Gastrocnemius medialis (tissue), 4 donors: ENCODE measurements at regions not wholly inside any gene's neighbourhood (a gene's known extent, or its start where the extent isn't known, plus 50 kb on each side); places are given as distances from the start of the nearest gene placed in this dataset.

ENCODE experiments used
- POLR2A ChIP-seq, 2 donors: fragments of 450-650 bp; IDR thresholded peaks; one replicate each; pipeline ENCODE4 v1.6.1; 2017; ENCODE audit warnings: antibody characterized with exemption in 2 of 2, mild to moderate bottlenecking in 2 of 2, moderate library complexity in 2 of 2
- TF ChIP-seq, protein P1 (sequence below), 5 experiments: fragments of 450-650 bp in 3 of 5; fragments of 200-600 bp in 2 of 5; sonication (generic) in 2 of 5; IDR thresholded peaks in 4 of 5; conservative IDR thresholded peaks in 1 of 5; 1 replicate in 4 of 5; 2 replicates in 1 of 5; pipeline ENCODE4 v1.5.1; 2016 to 2019; ENCODE audit warnings: antibody characterized with exemption in 5 of 5, mild to moderate bottlenecking in 3 of 5, moderate library complexity in 3 of 5

DNA sequence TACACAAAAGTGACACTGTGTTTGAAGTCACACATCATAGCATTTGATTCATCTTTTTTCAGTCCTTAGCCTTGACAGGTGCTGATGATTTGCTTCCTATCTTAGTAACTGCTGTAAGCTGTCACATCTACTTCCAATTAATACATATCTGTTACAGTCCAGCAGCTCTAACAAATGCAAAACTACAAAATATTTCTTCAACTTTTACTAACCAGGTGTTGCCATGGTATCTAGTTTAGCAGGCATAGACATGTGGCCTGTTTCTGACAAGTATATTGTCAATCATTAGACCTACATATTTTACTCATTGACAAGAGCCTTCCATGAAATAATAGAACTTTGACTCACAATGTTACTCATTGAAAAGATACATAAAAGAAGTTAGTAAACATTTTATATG, 1159.7 kb downstream of the GRIK2 start:
- TF ChIP-seq, protein P1, sequence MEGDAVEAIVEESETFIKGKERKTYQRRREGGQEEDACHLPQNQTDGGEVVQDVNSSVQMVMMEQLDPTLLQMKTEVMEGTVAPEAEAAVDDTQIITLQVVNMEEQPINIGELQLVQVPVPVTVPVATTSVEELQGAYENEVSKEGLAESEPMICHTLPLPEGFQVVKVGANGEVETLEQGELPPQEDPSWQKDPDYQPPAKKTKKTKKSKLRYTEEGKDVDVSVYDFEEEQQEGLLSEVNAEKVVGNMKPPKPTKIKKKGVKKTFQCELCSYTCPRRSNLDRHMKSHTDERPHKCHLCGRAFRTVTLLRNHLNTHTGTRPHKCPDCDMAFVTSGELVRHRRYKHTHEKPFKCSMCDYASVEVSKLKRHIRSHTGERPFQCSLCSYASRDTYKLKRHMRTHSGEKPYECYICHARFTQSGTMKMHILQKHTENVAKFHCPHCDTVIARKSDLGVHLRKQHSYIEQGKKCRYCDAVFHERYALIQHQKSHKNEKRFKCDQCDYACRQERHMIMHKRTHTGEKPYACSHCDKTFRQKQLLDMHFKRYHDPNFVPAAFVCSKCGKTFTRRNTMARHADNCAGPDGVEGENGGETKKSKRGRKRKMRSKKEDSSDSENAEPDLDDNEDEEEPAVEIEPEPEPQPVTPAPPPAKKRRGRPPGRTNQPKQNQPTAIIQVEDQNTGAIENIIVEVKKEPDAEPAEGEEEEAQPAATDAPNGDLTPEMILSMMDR (IDR thresholded peaks at IDR 0.05 in 4 of 5, conservative IDR thresholded peaks at IDR 0.05 in 1 of 5), result no peak
- TF ChIP-seq POLR2A (IDR thresholded peaks at IDR 0.05), result no peak
